Left lung (tissue), 4 donors: ENCODE measurements at regions not wholly inside any gene's neighbourhood (a gene's known extent, or its start where the extent isn't known, plus 50 kb on each side); places are given as distances from the start of the nearest gene placed in this dataset.

Experiments
- ATAC-seq: fragments of 200-7000 bp; cut with Tn5 transposase; one replicate; pipeline ENCODE4 v1.9.1; 2020; ENCODE audit warnings: moderate library complexity
- DNase-seq, 4 donors: peaks; one replicate each; pipeline ENCODE4 v3.0.0-alpha.2; 2013 to 2020
- H3K27ac ChIP-seq, 2 donors: fragments of 200-600 bp; sonication (generic) in 1 of 2; one replicate each; pipeline versions ENCODE4 v1.5.0 to v1.8.0; 2020 to 2021
- H3K27me3 ChIP-seq, 2 donors: fragments of 200-600 bp; sonication (generic) in 1 of 2; one replicate each; pipeline versions ENCODE4 v1.5.0 to v1.8.0; 2020 to 2021
- H3K36me3 ChIP-seq, 2 donors: fragments of 200-600 bp; sonication (generic) in 1 of 2; one replicate each; pipeline versions ENCODE4 v1.5.0 to v1.8.0; 2020 to 2021
- H3K4me1 ChIP-seq, 2 donors: fragments of 200-600 bp; one replicate each; pipeline ENCODE4 v1.8.0; 2021
- H3K4me3 ChIP-seq, 2 donors: fragments of 200-600 bp; sonication (generic) in 1 of 2; one replicate each; pipeline versions ENCODE4 v1.5.0 to v1.8.0; 2020 to 2021; ENCODE audit warnings: mild to moderate bottlenecking in 1 of 2
- H3K9me3 ChIP-seq, 2 donors: fragments of 200-600 bp; sonication (generic) in 1 of 2; one replicate each; pipeline versions ENCODE4 v1.5.0 to v1.8.0; 2020 to 2021
- CTCF ChIP-seq, 2 donors: fragments of 200-600 bp; sonication (generic) in 1 of 2; IDR thresholded peaks; one replicate each; pipeline versions ENCODE4 v1.5.0 to v1.8.0; 2021; ENCODE audit warnings: antibody characterized with exemption in 2 of 2
- intact Hi-C, 2 donors: fragments of 100-400 bp; cut with DNase I; formaldehyde crosslinking; loops; one replicate each; pipeline versions ENCODE4 v1.11.2 to v1.14.2; 2022
- donor health status: DM: no; HTN: yes; CAD: no.
- donor health status: DM: no; HTN: no; CAD: no.

- no peak for ATAC-seq
- no peaks in the 10 kb centered on the region for H3K9me3 ChIP-seq
- no peak overlapping the region for H3K27ac ChIP-seq
- no peak for TF ChIP-seq CTCF (IDR thresholded peaks at IDR 0.05)
- H3K27me3 ChIP-seq: no peaks in the 10 kb centered on the region
- intact Hi-C loops: no loop called here
- no peak overlapping the region for H3K4me3 ChIP-seq
- no peaks in the 10 kb centered on the region for H3K36me3 ChIP-seq
- DNase-seq: no peak
- peaks cover 0 to 3% of the 10 kb centered on the region in 2 donors for H3K4me1 ChIP-seq
Observed at GRCh38 chr2:15705310-15705709, 113.6 kb downstream of the DDX1 start.

- Histone ChIP-seq H3K9me3 (no peaks in the 10 kb centered on the region), H3K27ac (no peak overlapping the region), H3K36me3 (no peaks in the 10 kb centered on the region), H3K4me1 (peaks cover 0 to 3% of the 10 kb centered on the region in 2 donors), H3K27me3 (no peaks in the 10 kb centered on the region), H3K4me3 (no peak overlapping the region)
- intact Hi-C loops: no loop called here
- ATAC-seq (no peak), DNase-seq (no peak)
- no peak for TF ChIP-seq CTCF (IDR thresholded peaks at IDR 0.05)
Observed at GRCh38 chr2:15705839-15706386, 114.2 kb downstream of the DDX1 start.

GRCh38 chr2:15706424-15706823, 114.8 kb downstream of the DDX1 start:
- no peaks in the 10 kb centered on the region for H3K36me3 ChIP-seq
- no peak for TF ChIP-seq CTCF (IDR thresholded peaks at IDR 0.05)
- ATAC-seq: no peak
- H3K4me3 ChIP-seq: no peak overlapping the region
- intact Hi-C loops: no loop called here
- H3K27ac ChIP-seq: no peak overlapping the region
- H3K27me3 ChIP-seq: no peaks in the 10 kb centered on the region
- peaks cover 0 to 3% of the 10 kb centered on the region in 2 donors for H3K4me1 ChIP-seq
- H3K9me3 ChIP-seq: no peaks in the 10 kb centered on the region
- DNase-seq: no peak

- TF ChIP-seq CTCF (IDR thresholded peaks at IDR 0.05): no peak
- Histone ChIP-seq H3K36me3 (no peaks in the 10 kb centered on the region), H3K27me3 (no peaks in the 10 kb centered on the region), H3K27ac (no peak overlapping the region), H3K9me3 (no peaks in the 10 kb centered on the region), H3K4me1 (peaks cover 0 to 3% of the 10 kb centered on the region in 2 donors), H3K4me3 (no peak overlapping the region)
- ATAC-seq: no peak
- intact Hi-C loops: no loop called here
- DNase-seq: no peak
Observed at GRCh38 chr2:15706986-15707632, 115.4 kb downstream of the DDX1 start.

- H3K27ac ChIP-seq: peak overlapping the region in 1 of 2 donors; percentile 34
- no peak for DNase-seq
- intact Hi-C loops: no loop called here
- H3K4me3 ChIP-seq: no peak overlapping the region
- no peaks in the 10 kb centered on the region for H3K27me3 ChIP-seq
- peaks cover 0 to 3% of the 10 kb centered on the region in 2 donors for H3K4me1 ChIP-seq
- TF ChIP-seq CTCF (IDR thresholded peaks at IDR 0.05): no peak
- H3K9me3 ChIP-seq: no peaks in the 10 kb centered on the region
- H3K36me3 ChIP-seq: no peaks in the 10 kb centered on the region
- no peak for ATAC-seq
Observed at GRCh38 chr2:15708161-15708560, 116.5 kb downstream of the DDX1 start.
